ENCODE measurements at regions not wholly inside any gene's neighbourhood (a gene's known extent, or its start where the extent isn't known, plus 50 kb on each side); places are given as distances from the start of the nearest gene placed in this dataset.

GRCh38 chr16:27699540-27699939 is 149.6 kb downstream of the KATNIP start:
- TF ChIP-seq CTCF (IDR thresholded peaks at IDR 0.05; ENCODE audit: poor library complexity) = no peak
- no peak for TF ChIP-seq EZH2 (IDR thresholded peaks at IDR 0.05; ENCODE audit: borderline replicate concordance)
